Endothelial cell of umbilical vein (primary cell): ENCODE measurements at regions not wholly inside any gene's neighbourhood (a gene's known extent, or its start where the extent isn't known, plus 50 kb on each side); places are given as distances from the start of the nearest gene placed in this dataset.
A peak's percentile ranks its signal among the peaks of the same experiment; 100 is the strongest.

Source experiments
- BruUV-seq: library from RNA; stranded (reverse); fragments of 400-500 nt; replicated peaks from 2 replicates; lab custom pipeline; 2021; lab: Mats Ljungman, UMichigan
- CTCF ChIA-PET: fragments of 300-600, 350-600 bp; sonication (Branson Sonifier 250); formaldehyde crosslinking; loops from one replicate; lab custom pipeline; 2021; ENCODE audit warnings: antibody characterized with exemption, inconsistent platforms; lab: Charles Lee
- POLR2A ChIA-PET: fragments of 300-600, 350-600 bp; sonication (Branson Sonifier 250); formaldehyde crosslinking; loops from one replicate; lab custom pipeline; 2021; ENCODE audit warnings: antibody characterized with exemption, inconsistent platforms; lab: Charles Lee
- DNase-seq: peaks from one replicate; pipeline ENCODE4 v3.0.0-alpha.2; 2011; ENCODE audit warnings: low read depth, low spot score
- FAIRE-seq: peaks from 2 replicates; lab custom pipeline; 2011; peaks lifted over from hg19 to GRCh38; lab: Jason Lieb, UNC
- H2AFZ ChIP-seq: 2 replicates; pipeline ENCODE4 v1.6.0; 2012; ENCODE audit warnings: low read depth, low read length, control low read depth, inconsistent platforms
- H3K27ac ChIP-seq: 2 replicates; pipeline ENCODE4 v1.5.1; 2011; ENCODE audit warnings: low read depth, mild to moderate bottlenecking, control low read depth, low read length, moderate library complexity; ENCODE audit not compliant: insufficient read depth
- H3K27me3 ChIP-seq, 2 experiments: 2 replicates each; pipeline versions ENCODE4 v1.6.0 to v1.6.1; 2011; ENCODE audit warnings: low read length in 2 of 2, mixed read lengths in 1 of 2; ENCODE audit not compliant: control insufficient read depth in 2 of 2, insufficient read depth in 2 of 2
- H3K36me3 ChIP-seq, 2 experiments: 2 replicates in 1 of 2; 3 replicates in 1 of 2; pipeline ENCODE4 v1.5.1; 2011; ENCODE audit warnings: low read length in 2 of 2, mild to moderate bottlenecking in 1 of 2, moderate library complexity in 1 of 2; ENCODE audit not compliant: control insufficient read depth in 2 of 2, insufficient read depth in 2 of 2; ENCODE audit errors: extremely low read depth in 1 of 2
- H3K4me1 ChIP-seq: 3 replicates; pipeline ENCODE4 v1.5.1; 2011; ENCODE audit warnings: mild to moderate bottlenecking, low read length; ENCODE audit not compliant: control insufficient read depth, insufficient read depth; ENCODE audit errors: extremely low read depth
- H3K4me2 ChIP-seq: 2 replicates; pipeline ENCODE4 v1.6.1; 2011; ENCODE audit warnings: low read length, control low read depth, mixed read lengths; ENCODE audit not compliant: insufficient read depth
- H3K4me3 ChIP-seq, 3 experiments: fragments of 200-600 bp in 1 of 3; sonication (generic), shearing (Covaris generic) in 1 of 3; replicated peaks in 1 of 3; 2 replicates each; pipeline ENCODE4 v1.5.1; 2011 to 2016; ENCODE audit warnings: control low read depth in 3 of 3, low read length in 3 of 3, mild to moderate bottlenecking in 2 of 3, inconsistent platforms in 1 of 3, low read depth in 1 of 3, moderate library complexity in 1 of 3; ENCODE audit not compliant: insufficient read depth in 1 of 3
- H3K79me2 ChIP-seq: 2 replicates; pipeline ENCODE4 v1.6.0; 2012; ENCODE audit warnings: low read length, inconsistent platforms; ENCODE audit not compliant: control insufficient read depth, insufficient read depth
- H3K9ac ChIP-seq: replicated peaks from 2 replicates; pipeline ENCODE3; 2011; ENCODE audit warnings: low read length, control low read depth; ENCODE audit not compliant: insufficient read depth; ENCODE audit errors: extremely low read depth
- H3K9me1 ChIP-seq: replicated peaks from 3 replicates; pipeline ENCODE4 v1.6.0; 2011; ENCODE audit warnings: mild to moderate bottlenecking, low read length; ENCODE audit not compliant: control insufficient read depth, insufficient read depth; ENCODE audit errors: extremely low read depth
- H3K9me3 ChIP-seq: replicated peaks from 2 replicates; pipeline ENCODE4 v1.5.1; 2012; ENCODE audit warnings: low read length, inconsistent platforms; ENCODE audit not compliant: control insufficient read depth, insufficient read depth
- H4K20me1 ChIP-seq: replicated peaks from 2 replicates; pipeline ENCODE3; 2011; ENCODE audit warnings: mild to moderate bottlenecking, low read length; ENCODE audit not compliant: control insufficient read depth, insufficient read depth; ENCODE audit errors: extremely low read depth
- CTCF ChIP-seq, 2 donors: IDR thresholded peaks; 1 replicate in 1 of 2; 2 replicates in 1 of 2; pipeline ENCODE4 v1.5.1; 2011; ENCODE audit warnings: low read length in 2 of 2, mild to moderate bottlenecking in 2 of 2, moderate library complexity in 2 of 2, control low read depth in 1 of 2, inconsistent platforms in 1 of 2, low read depth in 1 of 2; ENCODE audit not compliant: insufficient read depth in 1 of 2; ENCODE audit errors: extremely low read depth in 1 of 2
- EZH2 ChIP-seq: IDR thresholded peaks from 2 replicates; pipeline ENCODE4 v1.6.1; 2012; ENCODE audit warnings: borderline replicate concordance, low read depth, mild to moderate bottlenecking, moderate library complexity, low read length, inconsistent platforms; ENCODE audit not compliant: severe bottlenecking
- FOS ChIP-seq: IDR thresholded peaks from 2 replicates; pipeline ENCODE4 v1.6.1; 2011; ENCODE audit warnings: mild to moderate bottlenecking, low read length, moderate library complexity, borderline replicate concordance; ENCODE audit not compliant: insufficient read depth
- GATA2 ChIP-seq: IDR thresholded peaks from 2 replicates; pipeline ENCODE4 v1.7.0; 2011; ENCODE audit warnings: low read depth, mild to moderate bottlenecking, moderate library complexity, mixed read lengths, low read length; ENCODE audit not compliant: insufficient read length, insufficient read depth
- JUN ChIP-seq: IDR thresholded peaks from 2 replicates; pipeline ENCODE4 v1.6.1; 2011; ENCODE audit warnings: borderline replicate concordance, low read depth; ENCODE audit not compliant: insufficient read length, insufficient read depth
- MYC ChIP-seq: IDR thresholded peaks from one replicate; pipeline ENCODE4 v1.6.1; 2011; ENCODE audit warnings: mild to moderate bottlenecking, low read depth, low read length
- POLR2A ChIP-seq: IDR thresholded peaks from 2 replicates; pipeline ENCODE4 v1.6.1; 2012; ENCODE audit warnings: low read depth, mild to moderate bottlenecking, control low read depth, low read length
- POLR2AphosphoS5 ChIP-seq: IDR thresholded peaks from 2 replicates; pipeline ENCODE4 v1.6.1; 2012; ENCODE audit warnings: low read depth, mild to moderate bottlenecking, control low read depth, low read length, moderate library complexity; ENCODE audit not compliant: insufficient read depth
- dilution Hi-C: fragments of 300-500 bp; cut with MboI; formaldehyde crosslinking; loops from one replicate; pipeline ENCODE4 v1.15.0; 2019; ENCODE audit warnings: low sequenced_read_pairs; ENCODE audit not compliant: extremely low pct_ligation_motif_present
- intact Hi-C: fragments of 100-400 bp; cut with micrococcal nuclease; formaldehyde crosslinking; loops from one replicate; pipeline ENCODE4 v1.10.0; 2022

DNA sequence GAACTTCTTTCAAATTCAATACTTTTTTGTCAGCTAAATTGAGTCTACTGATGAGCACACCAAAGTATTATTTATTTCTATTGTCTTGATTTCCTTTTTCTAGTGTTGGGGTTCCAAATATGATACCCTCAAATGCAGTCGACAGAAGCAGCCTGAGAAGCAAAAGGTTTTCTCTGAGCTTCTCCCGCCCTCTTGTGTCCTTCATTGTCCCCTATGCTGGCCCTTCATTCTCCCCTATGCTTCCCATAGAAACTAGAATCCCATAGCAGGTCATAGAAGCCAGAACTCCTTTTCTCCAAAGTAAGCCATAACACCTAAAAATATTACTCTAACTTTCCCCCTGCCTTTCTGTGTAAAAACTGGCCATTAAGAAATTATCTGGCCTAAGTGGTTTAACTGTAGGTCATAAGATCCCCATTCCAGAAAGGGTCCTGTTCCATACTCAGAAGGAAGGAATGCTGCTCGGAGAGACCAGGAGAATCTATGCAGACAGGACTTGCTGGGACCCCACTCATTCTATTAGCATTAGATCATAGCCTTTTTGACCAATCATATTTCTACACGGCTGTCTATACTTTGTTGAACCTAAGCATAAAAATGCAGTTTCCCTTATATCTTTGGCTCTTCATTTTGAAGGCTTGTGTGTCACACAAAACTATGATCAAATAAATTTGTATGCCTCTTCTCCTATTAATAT, 764.6 kb upstream of the PKDCC start:
- ChIA-PET POLR2A (no interaction called here), CTCF (interaction anchor here (0.6 to 1.7 kb wide), 3 partner anchors 170 to 796 kb away, joined by 3 to 8 read pairs (median 3); no protein-coding TSS in a partner anchor)
- H3K79me2 ChIP-seq, result no peaks in the 10 kb centered on the region
- H3K27me3 ChIP-seq, result no peaks in the 10 kb centered on the region
- H3K9me3 ChIP-seq, result no peaks in the 10 kb centered on the region
- DNase-seq, result no peak
- H3K4me2 ChIP-seq, result no peak overlapping the region
- no peak overlapping the region for H3K4me3 ChIP-seq
- H3K4me1 ChIP-seq, result no peaks in the 10 kb centered on the region
- intact Hi-C loops (no loop called here), dilution Hi-C loops (no loop called here)
- H4K20me1 ChIP-seq, result no peaks in the 10 kb centered on the region
- BruUV-seq, result no TSS peak
- no peak overlapping the region for H3K27ac ChIP-seq
- FAIRE-seq, result peak; percentile 33
- no peak overlapping the region for H2AFZ ChIP-seq
- H3K9me1 ChIP-seq, result no peaks in the 10 kb centered on the region
- H3K36me3 ChIP-seq, result no peaks in the 10 kb centered on the region
- no peak for TF ChIP-seq EZH2
- TF ChIP-seq FOS, result no peak
- TF ChIP-seq MYC, result no peak
- no peak for TF ChIP-seq POLR2AphosphoS5
- no peak for TF ChIP-seq JUN
- no peak for TF ChIP-seq POLR2A
- peak in 1 of 2 donors; percentile 4 for TF ChIP-seq CTCF (IDR thresholded peaks at IDR 0.05; ENCODE audit: extremely low read depth in 1 of 2, insufficient read depth in 1 of 2, low read depth in 1 of 2, low read length in 2 of 2)
- no peak for TF ChIP-seq GATA2
- no peak overlapping the region for H3K9ac ChIP-seq
